Chondrocyte (in vitro differentiated cells): ENCODE measurements at regions not wholly inside any gene's neighbourhood (a gene's known extent, or its start where the extent isn't known, plus 50 kb on each side); places are given as distances from the start of the nearest gene placed in this dataset.

Experiments
- DNase-seq: peaks from one replicate; pipeline ENCODE4 v3.0.0; 2021; ENCODE audit warnings: mixed read lengths, low spot score
- H3K27ac Mint-ChIP-seq: one replicate; pipeline ENCODE4 v1.8.0; 2021; ENCODE audit warnings: mild to moderate bottlenecking, moderate library complexity, mixed read lengths; ENCODE audit not compliant: unreplicated experiment
- H3K27me3 Mint-ChIP-seq: 2 replicates; pipeline ENCODE4 v1.8.0; 2021; ENCODE audit warnings: low read depth, mixed read lengths
- H3K36me3 Mint-ChIP-seq: 2 replicates; pipeline ENCODE4 v1.8.0; 2021; ENCODE audit warnings: low read depth, mixed read lengths
- H3K4me1 Mint-ChIP-seq: 2 replicates; pipeline ENCODE4 v1.8.0; 2021; ENCODE audit warnings: low read depth, mild to moderate bottlenecking, mixed read lengths
- H3K4me3 Mint-ChIP-seq: one replicate; pipeline ENCODE4 v1.8.0; 2021; ENCODE audit warnings: mild to moderate bottlenecking, moderate library complexity, mixed read lengths; ENCODE audit not compliant: unreplicated experiment
- H3K9me3 Mint-ChIP-seq: 2 replicates; pipeline ENCODE4 v1.8.0; 2021; ENCODE audit warnings: low read depth, mixed read lengths
- CTCF ChIP-seq: fragments of 200-600 bp; sonication (generic); IDR thresholded peaks from 2 replicates; pipeline ENCODE4 v1.5.0; 2021; ENCODE audit warnings: antibody characterized with exemption, mild to moderate bottlenecking, moderate library complexity

- DNase-seq, result no peak
- no peak for TF ChIP-seq CTCF
Observed at GRCh38 chr2:162926501-162926900, 87.9 kb upstream of the KCNH7 start.

GRCh38 chr2:162925595-162925994 lies 87.0 kb upstream of the KCNH7 start:
- peaks cover 1% of the 10 kb centered on the region for H3K27me3 Mint-ChIP-seq
- no peaks in the 10 kb centered on the region for H3K36me3 Mint-ChIP-seq
- no peaks in the 10 kb centered on the region for H3K9me3 Mint-ChIP-seq
- H3K27ac Mint-ChIP-seq, result no peak overlapping the region
- no peak for TF ChIP-seq CTCF
- no peak for DNase-seq
- no peak overlapping the region for H3K4me3 Mint-ChIP-seq
- peaks cover 14% of the 10 kb centered on the region for H3K4me1 Mint-ChIP-seq

More at GRCh38 chr2:162926501-162926900, 87.9 kb upstream of the KCNH7 start:
- Mint-ChIP-seq H3K4me1 (peaks cover 14% of the 10 kb centered on the region), H3K27ac (peak overlapping the region; percentile 63), H3K27me3 (peaks cover 1% of the 10 kb centered on the region), H3K9me3 (no peaks in the 10 kb centered on the region), H3K36me3 (no peaks in the 10 kb centered on the region), H3K4me3 (no peak overlapping the region)

GRCh38 chr2:162919111-162919510 lies 80.5 kb upstream of the KCNH7 start:
- TF ChIP-seq CTCF, result no peak
- no peaks in the 10 kb centered on the region for H3K9me3 Mint-ChIP-seq

GRCh38 chr2:162917626-162918025 lies 79.1 kb upstream of the KCNH7 start:
- no peaks in the 10 kb centered on the region for H3K36me3 Mint-ChIP-seq
- H3K27me3 Mint-ChIP-seq, result no peaks in the 10 kb centered on the region
- no peak for DNase-seq
- no peak overlapping the region for H3K4me3 Mint-ChIP-seq
- no peaks in the 10 kb centered on the region for H3K4me1 Mint-ChIP-seq
- no peaks in the 10 kb centered on the region for H3K9me3 Mint-ChIP-seq
- no peak for TF ChIP-seq CTCF
- H3K27ac Mint-ChIP-seq, result no peak overlapping the region

More at GRCh38 chr2:162919111-162919510, 80.5 kb upstream of the KCNH7 start:
- Mint-ChIP-seq H3K4me3 (no peak overlapping the region), H3K27me3 (peaks cover 1% of the 10 kb centered on the region), H3K27ac (no peak overlapping the region), H3K4me1 (no peaks in the 10 kb centered on the region), H3K36me3 (no peaks in the 10 kb centered on the region)
- DNase-seq, result no peak

- Mint-ChIP-seq H3K4me3 (no peak overlapping the region), H3K9me3 (no peaks in the 10 kb centered on the region), H3K27me3 (peaks cover 4% of the 10 kb centered on the region), H3K4me1 (no peaks in the 10 kb centered on the region), H3K27ac (no peak overlapping the region), H3K36me3 (no peaks in the 10 kb centered on the region)
- no peak for TF ChIP-seq CTCF
- DNase-seq, result peak; percentile 55
Observed at GRCh38 chr2:162916286-162916801, 77.8 kb upstream of the KCNH7 start.
